GM21390 (cell line): ENCODE measurements at regions not wholly inside any gene's neighbourhood (a gene's known extent, or its start where the extent isn't known, plus 50 kb on each side); places are given as distances from the start of the nearest gene placed in this dataset.

Experiments
- ATAC-seq: cut with Tn5 transposase; IDR thresholded peaks from one replicate; pipeline ENCODE4 v1.9.1; 2021; ENCODE audit not compliant: unreplicated experiment

- ATAC-seq = no peak
Observed at GRCh38 chr11:123260511-123261211, 65.6 kb upstream of the CLMP start.

GRCh38 chr11:123258877-123259276, 63.8 kb upstream of the CLMP start:
- ATAC-seq = no peak

GRCh38 chr11:123257370-123257769, 62.3 kb upstream of the CLMP start:
- no peak for ATAC-seq

- no peak for ATAC-seq
Observed at GRCh38 chr11:123255909-123256308, 60.9 kb upstream of the CLMP start.

- ATAC-seq = no peak
Observed at GRCh38 chr11:123254357-123254756, 59.3 kb upstream of the CLMP start.

GRCh38 chr11:123253911-123254310, 58.9 kb upstream of the CLMP start:
- ATAC-seq = no peak

GRCh38 chr11:123253223-123253622, 58.2 kb upstream of the CLMP start:
- ATAC-seq = no peak

- ATAC-seq = no peak
Observed at GRCh38 chr11:123251657-123252344, 56.8 kb upstream of the CLMP start.

GRCh38 chr11:123250892-123251656, 56.0 kb upstream of the CLMP start:
- ATAC-seq = no peak

GRCh38 chr11:123249354-123249753, 54.3 kb upstream of the CLMP start:
- no peak for ATAC-seq

GRCh38 chr11:123247813-123248379, 52.8 kb upstream of the CLMP start:
- no peak for ATAC-seq

GRCh38 chr11:123247496-123247799, 52.4 kb upstream of the CLMP start:
- no peak for ATAC-seq

- ATAC-seq = peak; percentile 77
Observed at GRCh38 chr11:123246749-123247495, 51.9 kb upstream of the CLMP start.

GRCh38 chr11:123245567-123245966, 50.5 kb upstream of the CLMP start:
- ATAC-seq = no peak
